ENCODE measurements at regions not wholly inside any gene's neighbourhood (a gene's known extent, or its start where the extent isn't known, plus 50 kb on each side); places are given as distances from the start of the nearest gene placed in this dataset.

- Histone ChIP-seq H3K4me1 (ENCODE audit: control insufficient read depth, low read depth, low read length) (no peaks in the 10 kb centered on the region), H3K4me3 (ENCODE audit: low read length) (no peak overlapping the region), H3K9me3 (ENCODE audit: control insufficient read depth, low read depth, low read length) (no peaks in the 10 kb centered on the region), H3K27ac (ENCODE audit: low read length) (no peak overlapping the region), H3K27me3 (ENCODE audit: control insufficient read depth, insufficient read depth, low read length) (no peaks in the 10 kb centered on the region), H3K36me3 (ENCODE audit: control insufficient read depth, low read depth, low read length) (no peaks in the 10 kb centered on the region), H3K9ac (ENCODE audit: low read length) (no peak overlapping the region)
Measured at GRCh38 chr20:51335329-51335841, 207.1 kb downstream of the NFATC2 start.

DNA sequence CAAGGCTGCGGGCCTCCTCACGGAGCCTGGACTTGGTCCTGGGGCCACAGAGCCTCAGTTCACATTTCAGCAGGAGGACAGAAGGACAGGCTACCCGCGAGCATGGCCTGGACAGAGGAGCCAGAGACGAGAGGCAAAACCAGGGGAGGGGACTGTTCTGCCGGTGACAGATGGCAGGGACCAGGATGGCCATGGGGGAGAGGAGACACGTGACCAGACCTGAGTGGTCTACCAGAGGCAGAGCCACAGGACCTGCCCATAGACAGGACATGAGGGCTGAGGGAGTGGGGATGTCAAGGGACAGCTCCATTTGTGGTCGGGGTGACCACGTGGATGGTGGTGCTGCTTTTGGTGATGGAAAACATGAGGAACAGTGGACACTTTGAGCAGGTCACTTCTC is 207.9 kb downstream of the NFATC2 start:
- Histone ChIP-seq H3K4me1 (ENCODE audit: control insufficient read depth, low read depth, low read length) (no peaks in the 10 kb centered on the region), H3K27ac (ENCODE audit: low read length) (no peak overlapping the region), H3K36me3 (ENCODE audit: control insufficient read depth, low read depth, low read length) (no peaks in the 10 kb centered on the region), H3K9me3 (ENCODE audit: control insufficient read depth, low read depth, low read length) (no peaks in the 10 kb centered on the region), H3K27me3 (ENCODE audit: control insufficient read depth, insufficient read depth, low read length) (no peaks in the 10 kb centered on the region), H3K9ac (ENCODE audit: low read length) (no peak overlapping the region), H3K4me3 (ENCODE audit: low read length) (no peak overlapping the region)

GRCh38 chr20:51333971-51334370 is 208.5 kb downstream of the NFATC2 start:
- H3K4me3 ChIP-seq (ENCODE audit: low read length): no peak overlapping the region
- H3K27me3 ChIP-seq (ENCODE audit: control insufficient read depth, insufficient read depth, low read length): no peaks in the 10 kb centered on the region
- no peaks in the 10 kb centered on the region for H3K4me1 ChIP-seq (ENCODE audit: control insufficient read depth, low read depth, low read length)
- no peaks in the 10 kb centered on the region for H3K9me3 ChIP-seq (ENCODE audit: control insufficient read depth, low read depth, low read length)
- no peak overlapping the region for H3K9ac ChIP-seq (ENCODE audit: low read length)
- H3K36me3 ChIP-seq (ENCODE audit: control insufficient read depth, low read depth, low read length): no peaks in the 10 kb centered on the region
- no peak overlapping the region for H3K27ac ChIP-seq (ENCODE audit: low read length)

GRCh38 chr20:51333446-51333845 is 209.1 kb downstream of the NFATC2 start:
- H3K36me3 ChIP-seq (ENCODE audit: control insufficient read depth, low read depth, low read length): no peaks in the 10 kb centered on the region
- no peaks in the 10 kb centered on the region for H3K27me3 ChIP-seq (ENCODE audit: control insufficient read depth, insufficient read depth, low read length)
- H3K9me3 ChIP-seq (ENCODE audit: control insufficient read depth, low read depth, low read length): no peaks in the 10 kb centered on the region
- no peak overlapping the region for H3K27ac ChIP-seq (ENCODE audit: low read length)
- H3K4me3 ChIP-seq (ENCODE audit: low read length): no peak overlapping the region
- H3K9ac ChIP-seq (ENCODE audit: low read length): no peak overlapping the region
- H3K4me1 ChIP-seq (ENCODE audit: control insufficient read depth, low read depth, low read length): no peaks in the 10 kb centered on the region

GRCh38 chr20:51331481-51331880 is 211.0 kb downstream of the NFATC2 start:
- Histone ChIP-seq H3K4me1 (ENCODE audit: control insufficient read depth, low read depth, low read length) (no peaks in the 10 kb centered on the region), H3K27ac (ENCODE audit: low read length) (no peak overlapping the region), H3K9ac (ENCODE audit: low read length) (no peak overlapping the region), H3K27me3 (ENCODE audit: control insufficient read depth, insufficient read depth, low read length) (no peaks in the 10 kb centered on the region), H3K9me3 (ENCODE audit: control insufficient read depth, low read depth, low read length) (no peaks in the 10 kb centered on the region), H3K4me3 (ENCODE audit: low read length) (no peak overlapping the region), H3K36me3 (ENCODE audit: control insufficient read depth, low read depth, low read length) (no peaks in the 10 kb centered on the region)

DNA sequence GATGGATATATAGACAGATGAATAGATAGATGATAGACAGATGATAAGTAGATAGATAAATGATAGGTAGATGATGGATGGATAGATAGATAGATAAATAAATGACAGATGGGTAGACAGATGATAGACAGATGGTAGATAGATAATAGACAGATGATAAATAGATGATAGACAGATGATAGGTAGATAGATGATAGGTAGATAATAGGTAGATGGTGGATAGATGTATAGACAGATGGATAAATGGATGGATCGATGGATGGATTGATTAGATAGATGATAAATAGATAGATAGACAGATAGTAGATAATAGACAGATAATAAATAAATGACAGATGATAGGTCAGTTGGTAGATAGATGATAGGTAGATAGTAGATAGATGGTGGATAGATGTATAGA is 212.7 kb downstream of the NFATC2 start:
- Histone ChIP-seq H3K9ac (ENCODE audit: low read length) (no peak overlapping the region), H3K4me3 (ENCODE audit: low read length) (no peak overlapping the region), H3K9me3 (ENCODE audit: control insufficient read depth, low read depth, low read length) (no peaks in the 10 kb centered on the region), H3K4me1 (ENCODE audit: control insufficient read depth, low read depth, low read length) (no peaks in the 10 kb centered on the region), H3K36me3 (ENCODE audit: control insufficient read depth, low read depth, low read length) (no peaks in the 10 kb centered on the region), H3K27me3 (ENCODE audit: control insufficient read depth, insufficient read depth, low read length) (no peaks in the 10 kb centered on the region), H3K27ac (ENCODE audit: low read length) (no peak overlapping the region)

DNA sequence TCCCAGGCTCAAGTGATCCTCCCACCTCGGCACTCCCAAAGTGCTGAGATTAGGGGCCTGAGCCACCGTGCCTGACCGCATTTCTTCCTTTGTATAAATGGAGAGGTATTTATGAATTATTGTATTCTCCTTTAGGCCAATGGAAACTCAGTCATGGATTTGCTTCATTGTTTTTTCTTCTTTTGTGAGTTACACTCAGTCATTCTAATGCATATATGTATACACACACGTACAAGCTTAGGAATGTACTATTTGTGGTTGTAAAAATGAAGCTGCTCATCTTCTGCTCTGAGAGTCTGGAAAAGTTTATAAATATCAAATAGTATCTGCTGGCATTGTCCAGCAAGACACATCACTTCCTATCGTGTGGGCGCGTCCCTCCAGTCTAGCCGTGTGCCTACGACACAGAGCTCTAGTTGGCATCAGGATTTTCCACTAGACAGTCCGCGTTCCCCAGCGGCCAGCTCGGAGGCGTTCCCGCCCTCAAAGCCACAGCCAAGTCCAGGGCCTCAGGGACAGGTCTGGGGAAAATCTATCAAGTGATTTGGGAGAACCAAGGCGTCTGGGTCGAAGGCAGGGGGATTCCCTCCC is 215.2 kb downstream of the NFATC2 start:
- Histone ChIP-seq H3K9me3 (ENCODE audit: control insufficient read depth, low read depth, low read length) (no peaks in the 10 kb centered on the region), H3K4me3 (ENCODE audit: low read length) (no peak overlapping the region), H3K27ac (ENCODE audit: low read length) (no peak overlapping the region), H3K36me3 (ENCODE audit: control insufficient read depth, low read depth, low read length) (no peaks in the 10 kb centered on the region), H3K27me3 (ENCODE audit: control insufficient read depth, insufficient read depth, low read length) (no peaks in the 10 kb centered on the region), H3K4me1 (ENCODE audit: control insufficient read depth, low read depth, low read length) (no peaks in the 10 kb centered on the region), H3K9ac (ENCODE audit: low read length) (no peak overlapping the region)

DNA sequence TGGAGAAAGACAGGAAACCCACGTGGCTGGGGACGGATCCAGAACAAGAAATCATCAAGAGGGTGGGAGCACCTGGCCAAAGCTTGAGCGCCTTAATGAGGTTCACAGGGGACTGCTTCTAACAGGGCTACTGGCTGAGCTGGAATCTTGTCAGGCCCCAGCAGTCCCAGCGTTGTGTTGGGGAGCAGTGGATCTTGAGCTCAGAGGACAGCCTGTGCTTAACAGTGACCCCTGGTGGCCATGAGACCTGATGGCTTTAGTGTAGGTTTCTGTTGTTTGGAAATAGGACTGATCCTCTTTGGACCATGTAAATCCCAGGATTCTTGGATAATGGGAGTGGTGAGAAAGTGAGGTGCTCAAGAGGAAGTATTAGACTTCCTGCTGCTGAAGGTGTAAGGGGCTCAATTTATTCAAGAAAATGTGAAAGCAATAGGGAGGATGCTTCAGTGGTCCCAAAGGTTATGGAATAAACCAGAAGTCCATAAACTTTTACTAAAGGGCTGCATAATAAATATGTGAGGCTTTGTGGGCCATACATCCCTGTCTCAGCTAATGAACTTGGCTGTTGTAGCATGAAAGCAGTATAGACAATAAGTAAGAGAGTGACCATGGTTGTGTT is 216.2 kb downstream of the NFATC2 start:
- no peaks in the 10 kb centered on the region for H3K27me3 ChIP-seq (ENCODE audit: control insufficient read depth, insufficient read depth, low read length)
- no peak overlapping the region for H3K4me3 ChIP-seq (ENCODE audit: low read length)
- H3K4me1 ChIP-seq (ENCODE audit: control insufficient read depth, low read depth, low read length): no peaks in the 10 kb centered on the region
- H3K9me3 ChIP-seq (ENCODE audit: control insufficient read depth, low read depth, low read length): no peaks in the 10 kb centered on the region
- no peaks in the 10 kb centered on the region for H3K36me3 ChIP-seq (ENCODE audit: control insufficient read depth, low read depth, low read length)
- H3K9ac ChIP-seq (ENCODE audit: low read length): no peak overlapping the region
- no peak overlapping the region for H3K27ac ChIP-seq (ENCODE audit: low read length)

DNA sequence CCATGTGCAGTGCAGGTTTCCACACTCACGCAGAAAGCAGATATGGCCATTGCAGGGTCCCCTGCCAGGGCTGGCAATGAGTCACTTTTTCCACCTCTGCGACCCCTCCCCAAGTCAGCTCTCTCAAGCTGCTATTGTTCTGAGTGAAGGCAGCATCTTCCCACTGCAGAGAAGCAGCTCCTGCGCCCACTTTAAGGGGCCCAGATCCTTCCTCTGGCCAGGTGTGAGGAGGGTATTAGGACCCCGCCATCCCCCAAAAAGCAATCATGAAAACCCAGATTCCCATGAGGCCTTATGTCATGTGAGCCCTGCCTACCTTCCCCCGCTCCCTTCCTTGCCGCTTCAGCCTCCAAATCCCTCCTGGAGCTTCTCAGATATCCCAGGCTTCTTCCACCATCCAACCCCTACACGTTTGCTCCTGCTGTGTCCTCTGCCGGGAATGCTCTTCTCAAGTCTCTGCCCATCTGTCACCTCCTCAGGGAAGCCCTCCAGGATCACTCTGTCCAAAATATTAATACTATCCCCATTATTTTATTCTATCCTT is 220.3 kb downstream of the NFATC2 start:
- Histone ChIP-seq H3K27ac (ENCODE audit: low read length) (no peak overlapping the region), H3K9ac (ENCODE audit: low read length) (no peak overlapping the region), H3K27me3 (ENCODE audit: control insufficient read depth, insufficient read depth, low read length) (no peaks in the 10 kb centered on the region), H3K4me3 (ENCODE audit: low read length) (no peak overlapping the region), H3K4me1 (ENCODE audit: control insufficient read depth, low read depth, low read length) (peaks cover 4% of the 10 kb centered on the region), H3K36me3 (ENCODE audit: control insufficient read depth, low read depth, low read length) (no peaks in the 10 kb centered on the region), H3K9me3 (ENCODE audit: control insufficient read depth, low read depth, low read length) (no peaks in the 10 kb centered on the region)

GRCh38 chr20:51321343-51322163 is 221.0 kb downstream of the NFATC2 start:
- no peaks in the 10 kb centered on the region for H3K36me3 ChIP-seq (ENCODE audit: control insufficient read depth, low read depth, low read length)
- no peak overlapping the region for H3K9ac ChIP-seq (ENCODE audit: low read length)
- H3K27me3 ChIP-seq (ENCODE audit: control insufficient read depth, insufficient read depth, low read length): no peaks in the 10 kb centered on the region
- H3K9me3 ChIP-seq (ENCODE audit: control insufficient read depth, low read depth, low read length): no peaks in the 10 kb centered on the region
- peaks cover 4% of the 10 kb centered on the region for H3K4me1 ChIP-seq (ENCODE audit: control insufficient read depth, low read depth, low read length)
- H3K27ac ChIP-seq (ENCODE audit: low read length): no peak overlapping the region
- no peak overlapping the region for H3K4me3 ChIP-seq (ENCODE audit: low read length)

DNA sequence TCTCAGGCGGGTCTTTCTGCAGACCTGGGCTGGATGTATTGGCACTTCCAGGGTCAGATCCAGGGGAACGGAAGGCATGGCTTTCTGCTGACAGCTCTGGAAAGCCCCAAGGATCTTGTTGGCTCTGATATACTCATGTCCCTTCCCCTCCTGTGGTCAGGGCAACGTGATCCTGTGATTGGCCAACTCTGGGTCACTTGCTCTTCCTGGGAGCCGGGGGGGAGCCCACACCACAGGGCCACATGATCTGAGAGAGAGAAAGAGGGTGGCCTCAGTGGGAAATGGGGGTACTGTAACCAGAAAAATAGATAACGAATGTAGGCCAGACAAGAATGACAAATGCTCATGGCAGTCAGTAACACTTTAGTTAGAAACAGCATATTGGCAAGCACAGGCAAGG is 223.0 kb downstream of the NFATC2 start:
- Histone ChIP-seq H3K4me3 (ENCODE audit: low read length) (no peak overlapping the region), H3K9ac (ENCODE audit: low read length) (no peak overlapping the region), H3K27me3 (ENCODE audit: control insufficient read depth, insufficient read depth, low read length) (no peaks in the 10 kb centered on the region), H3K36me3 (ENCODE audit: control insufficient read depth, low read depth, low read length) (no peaks in the 10 kb centered on the region), H3K4me1 (ENCODE audit: control insufficient read depth, low read depth, low read length) (peaks cover 4% of the 10 kb centered on the region), H3K27ac (ENCODE audit: low read length) (no peak overlapping the region), H3K9me3 (ENCODE audit: control insufficient read depth, low read depth, low read length) (no peaks in the 10 kb centered on the region)
